ENCODE measurements at regions not wholly inside any gene's neighbourhood (a gene's known extent, or its start where the extent isn't known, plus 50 kb on each side); places are given as distances from the start of the nearest gene placed in this dataset.

- TF ChIP-seq, protein P1, sequence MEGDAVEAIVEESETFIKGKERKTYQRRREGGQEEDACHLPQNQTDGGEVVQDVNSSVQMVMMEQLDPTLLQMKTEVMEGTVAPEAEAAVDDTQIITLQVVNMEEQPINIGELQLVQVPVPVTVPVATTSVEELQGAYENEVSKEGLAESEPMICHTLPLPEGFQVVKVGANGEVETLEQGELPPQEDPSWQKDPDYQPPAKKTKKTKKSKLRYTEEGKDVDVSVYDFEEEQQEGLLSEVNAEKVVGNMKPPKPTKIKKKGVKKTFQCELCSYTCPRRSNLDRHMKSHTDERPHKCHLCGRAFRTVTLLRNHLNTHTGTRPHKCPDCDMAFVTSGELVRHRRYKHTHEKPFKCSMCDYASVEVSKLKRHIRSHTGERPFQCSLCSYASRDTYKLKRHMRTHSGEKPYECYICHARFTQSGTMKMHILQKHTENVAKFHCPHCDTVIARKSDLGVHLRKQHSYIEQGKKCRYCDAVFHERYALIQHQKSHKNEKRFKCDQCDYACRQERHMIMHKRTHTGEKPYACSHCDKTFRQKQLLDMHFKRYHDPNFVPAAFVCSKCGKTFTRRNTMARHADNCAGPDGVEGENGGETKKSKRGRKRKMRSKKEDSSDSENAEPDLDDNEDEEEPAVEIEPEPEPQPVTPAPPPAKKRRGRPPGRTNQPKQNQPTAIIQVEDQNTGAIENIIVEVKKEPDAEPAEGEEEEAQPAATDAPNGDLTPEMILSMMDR (IDR thresholded peaks at IDR 0.05; ENCODE audit: insufficient read depth, low read length) = no peak
- TF ChIP-seq POLR2AphosphoS5 (IDR thresholded peaks at IDR 0.05; ENCODE audit: low read depth) = no peak
- TF ChIP-seq SPI1 (IDR thresholded peaks at IDR 0.05; ENCODE audit: borderline replicate concordance, low read depth) = no peak
- TF ChIP-seq, protein P2, sequence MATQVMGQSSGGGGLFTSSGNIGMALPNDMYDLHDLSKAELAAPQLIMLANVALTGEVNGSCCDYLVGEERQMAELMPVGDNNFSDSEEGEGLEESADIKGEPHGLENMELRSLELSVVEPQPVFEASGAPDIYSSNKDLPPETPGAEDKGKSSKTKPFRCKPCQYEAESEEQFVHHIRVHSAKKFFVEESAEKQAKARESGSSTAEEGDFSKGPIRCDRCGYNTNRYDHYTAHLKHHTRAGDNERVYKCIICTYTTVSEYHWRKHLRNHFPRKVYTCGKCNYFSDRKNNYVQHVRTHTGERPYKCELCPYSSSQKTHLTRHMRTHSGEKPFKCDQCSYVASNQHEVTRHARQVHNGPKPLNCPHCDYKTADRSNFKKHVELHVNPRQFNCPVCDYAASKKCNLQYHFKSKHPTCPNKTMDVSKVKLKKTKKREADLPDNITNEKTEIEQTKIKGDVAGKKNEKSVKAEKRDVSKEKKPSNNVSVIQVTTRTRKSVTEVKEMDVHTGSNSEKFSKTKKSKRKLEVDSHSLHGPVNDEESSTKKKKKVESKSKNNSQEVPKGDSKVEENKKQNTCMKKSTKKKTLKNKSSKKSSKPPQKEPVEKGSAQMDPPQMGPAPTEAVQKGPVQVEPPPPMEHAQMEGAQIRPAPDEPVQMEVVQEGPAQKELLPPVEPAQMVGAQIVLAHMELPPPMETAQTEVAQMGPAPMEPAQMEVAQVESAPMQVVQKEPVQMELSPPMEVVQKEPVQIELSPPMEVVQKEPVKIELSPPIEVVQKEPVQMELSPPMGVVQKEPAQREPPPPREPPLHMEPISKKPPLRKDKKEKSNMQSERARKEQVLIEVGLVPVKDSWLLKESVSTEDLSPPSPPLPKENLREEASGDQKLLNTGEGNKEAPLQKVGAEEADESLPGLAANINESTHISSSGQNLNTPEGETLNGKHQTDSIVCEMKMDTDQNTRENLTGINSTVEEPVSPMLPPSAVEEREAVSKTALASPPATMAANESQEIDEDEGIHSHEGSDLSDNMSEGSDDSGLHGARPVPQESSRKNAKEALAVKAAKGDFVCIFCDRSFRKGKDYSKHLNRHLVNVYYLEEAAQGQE (IDR thresholded peaks at IDR 0.05; ENCODE audit: insufficient replicate concordance, low read depth) = no peak
Observed at GRCh38 chr4:11336435-11336834, 92.3 kb downstream of the HS3ST1 start.
